ENCODE measurements at regions not wholly inside any gene's neighbourhood (a gene's known extent, or its start where the extent isn't known, plus 50 kb on each side); places are given as distances from the start of the nearest gene placed in this dataset.

GRCh38 chr1:232579958-232580941 lies 49.7 kb downstream of the SIPA1L2 start:
- no peak overlapping the region for H3K27ac Mint-ChIP-seq
- H3K27me3 Mint-ChIP-seq, result no peaks in the 10 kb centered on the region
- DNase-seq (ENCODE audit: extremely low spot score, unreplicated experiment), result no peak
- H3K4me3 Mint-ChIP-seq, result no peak overlapping the region
- TF ChIP-seq, protein P1, sequence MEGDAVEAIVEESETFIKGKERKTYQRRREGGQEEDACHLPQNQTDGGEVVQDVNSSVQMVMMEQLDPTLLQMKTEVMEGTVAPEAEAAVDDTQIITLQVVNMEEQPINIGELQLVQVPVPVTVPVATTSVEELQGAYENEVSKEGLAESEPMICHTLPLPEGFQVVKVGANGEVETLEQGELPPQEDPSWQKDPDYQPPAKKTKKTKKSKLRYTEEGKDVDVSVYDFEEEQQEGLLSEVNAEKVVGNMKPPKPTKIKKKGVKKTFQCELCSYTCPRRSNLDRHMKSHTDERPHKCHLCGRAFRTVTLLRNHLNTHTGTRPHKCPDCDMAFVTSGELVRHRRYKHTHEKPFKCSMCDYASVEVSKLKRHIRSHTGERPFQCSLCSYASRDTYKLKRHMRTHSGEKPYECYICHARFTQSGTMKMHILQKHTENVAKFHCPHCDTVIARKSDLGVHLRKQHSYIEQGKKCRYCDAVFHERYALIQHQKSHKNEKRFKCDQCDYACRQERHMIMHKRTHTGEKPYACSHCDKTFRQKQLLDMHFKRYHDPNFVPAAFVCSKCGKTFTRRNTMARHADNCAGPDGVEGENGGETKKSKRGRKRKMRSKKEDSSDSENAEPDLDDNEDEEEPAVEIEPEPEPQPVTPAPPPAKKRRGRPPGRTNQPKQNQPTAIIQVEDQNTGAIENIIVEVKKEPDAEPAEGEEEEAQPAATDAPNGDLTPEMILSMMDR (conservative IDR thresholded peaks at IDR 0.05), result no peak
- H3K4me1 Mint-ChIP-seq (ENCODE audit: unreplicated experiment), result peaks cover 4% of the 10 kb centered on the region
- peaks cover 5% of the 10 kb centered on the region for H3K9me3 Mint-ChIP-seq
- peaks cover 9% of the 10 kb centered on the region for H3K36me3 Mint-ChIP-seq

GRCh38 chr1:232579466-232579865 lies 50.5 kb downstream of the SIPA1L2 start:
- H3K27me3 Mint-ChIP-seq, result no peaks in the 10 kb centered on the region
- DNase-seq (ENCODE audit: extremely low spot score, unreplicated experiment), result no peak
- H3K4me3 Mint-ChIP-seq, result no peak overlapping the region
- peaks cover 9% of the 10 kb centered on the region for H3K36me3 Mint-ChIP-seq
- H3K27ac Mint-ChIP-seq, result peak overlapping the region; percentile 19
- TF ChIP-seq, protein P1 (conservative IDR thresholded peaks at IDR 0.05), result no peak
- H3K9me3 Mint-ChIP-seq, result peaks cover 5% of the 10 kb centered on the region
- peaks cover 9% of the 10 kb centered on the region for H3K4me1 Mint-ChIP-seq (ENCODE audit: unreplicated experiment)

- TF ChIP-seq, protein P1 (conservative IDR thresholded peaks at IDR 0.05), result no peak
- Mint-ChIP-seq H3K4me1 (ENCODE audit: unreplicated experiment) (peaks cover 10% of the 10 kb centered on the region), H3K27me3 (no peaks in the 10 kb centered on the region), H3K4me3 (no peak overlapping the region), H3K36me3 (peaks cover 9% of the 10 kb centered on the region), H3K9me3 (peaks cover 5% of the 10 kb centered on the region), H3K27ac (no peak overlapping the region)
- no peak for DNase-seq (ENCODE audit: extremely low spot score, unreplicated experiment)
Observed at GRCh38 chr1:232578651-232579195, 51.2 kb downstream of the SIPA1L2 start.

GRCh38 chr1:232577772-232578171 lies 52.2 kb downstream of the SIPA1L2 start:
- H3K4me3 Mint-ChIP-seq, result no peak overlapping the region
- no peaks in the 10 kb centered on the region for H3K27me3 Mint-ChIP-seq
- H3K27ac Mint-ChIP-seq, result no peak overlapping the region
- peaks cover 18% of the 10 kb centered on the region for H3K4me1 Mint-ChIP-seq (ENCODE audit: unreplicated experiment)
- TF ChIP-seq, protein P1 (conservative IDR thresholded peaks at IDR 0.05), result no peak
- H3K9me3 Mint-ChIP-seq, result peaks cover 5% of the 10 kb centered on the region
- DNase-seq (ENCODE audit: extremely low spot score, unreplicated experiment), result no peak
- H3K36me3 Mint-ChIP-seq, result peaks cover 9% of the 10 kb centered on the region

DNA sequence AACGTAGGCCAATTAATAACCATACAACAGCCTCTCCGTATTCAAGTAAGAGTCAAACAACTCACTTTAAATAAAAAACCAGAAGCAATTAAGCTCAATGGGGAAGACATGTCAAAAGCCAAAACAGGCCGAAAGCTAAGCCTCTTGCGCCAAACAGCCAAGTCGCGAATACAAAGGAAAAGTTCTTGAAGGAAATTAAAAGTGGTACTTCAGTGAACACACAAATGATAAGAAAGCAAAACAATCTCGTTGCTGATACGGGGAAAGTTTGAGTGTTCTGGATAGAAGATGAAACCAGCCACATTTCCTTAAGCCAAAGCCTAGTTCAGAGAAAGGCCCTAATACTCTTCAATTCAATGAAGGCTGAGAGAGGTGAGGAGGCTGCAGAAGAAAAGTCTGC lies 53.4 kb downstream of the SIPA1L2 start:
- H3K9me3 Mint-ChIP-seq, result peaks cover 5% of the 10 kb centered on the region
- no peaks in the 10 kb centered on the region for H3K27me3 Mint-ChIP-seq
- DNase-seq (ENCODE audit: extremely low spot score, unreplicated experiment), result no peak
- H3K4me1 Mint-ChIP-seq (ENCODE audit: unreplicated experiment), result peaks cover 22% of the 10 kb centered on the region
- peaks cover 12% of the 10 kb centered on the region for H3K36me3 Mint-ChIP-seq
- no peak overlapping the region for H3K4me3 Mint-ChIP-seq
- TF ChIP-seq, protein P1 (conservative IDR thresholded peaks at IDR 0.05), result no peak
- no peak overlapping the region for H3K27ac Mint-ChIP-seq
